Stimulated activated CD4-positive, alpha-beta T cell treated with anti-CD3 and anti-CD28 coated beads, Interleukin-1b, Interleukin-23, amount 100 ng/mL, for 4 hours (primary cell): ENCODE measurements at regions not wholly inside any gene's neighbourhood (a gene's known extent, or its start where the extent isn't known, plus 50 kb on each side); places are given as distances from the start of the nearest gene placed in this dataset.
"Not testable (repeated sequence)": the region's sequence is repeated elsewhere in the genome, so short reads cannot be mapped to it uniquely, and the experiment has no call there.

Source experiments
- DNase-seq, 2 donors: peaks; one replicate each; pipeline ENCODE4 v3.0.0-alpha.2; 2020; ENCODE audit warnings: low read depth in 2 of 2

DNA sequence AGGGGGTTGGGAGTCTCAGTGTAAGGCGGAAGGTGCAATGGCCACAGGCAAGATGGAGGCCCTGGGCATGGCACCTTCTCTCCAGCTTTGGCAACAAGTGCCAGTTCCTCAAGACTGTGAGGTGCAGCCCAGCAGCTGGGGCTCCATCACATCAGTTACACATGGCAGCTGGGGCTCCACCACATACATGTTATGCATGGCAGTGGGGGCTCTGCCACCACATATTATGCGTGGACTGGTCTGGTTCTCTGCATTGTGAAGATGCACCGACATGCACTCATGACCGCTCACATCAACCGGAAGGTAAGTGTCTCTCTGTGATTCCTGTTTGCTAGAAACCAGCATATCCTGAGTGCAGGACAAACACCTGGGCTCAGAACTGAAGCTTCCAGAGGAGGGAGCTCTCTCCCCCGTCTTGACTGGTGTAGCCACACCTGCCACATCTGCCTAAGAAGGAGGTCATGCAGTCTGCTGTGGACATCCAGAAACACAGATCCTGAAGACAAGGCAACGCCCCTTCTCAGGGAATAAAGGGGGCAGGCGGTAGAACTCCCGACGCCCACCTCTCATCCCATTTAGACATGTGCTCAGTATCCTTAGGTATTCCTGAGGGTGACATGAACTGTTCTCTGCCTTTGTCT lies 104.1 kb upstream of the TMPRSS2 start:
- no peak for DNase-seq

DNA sequence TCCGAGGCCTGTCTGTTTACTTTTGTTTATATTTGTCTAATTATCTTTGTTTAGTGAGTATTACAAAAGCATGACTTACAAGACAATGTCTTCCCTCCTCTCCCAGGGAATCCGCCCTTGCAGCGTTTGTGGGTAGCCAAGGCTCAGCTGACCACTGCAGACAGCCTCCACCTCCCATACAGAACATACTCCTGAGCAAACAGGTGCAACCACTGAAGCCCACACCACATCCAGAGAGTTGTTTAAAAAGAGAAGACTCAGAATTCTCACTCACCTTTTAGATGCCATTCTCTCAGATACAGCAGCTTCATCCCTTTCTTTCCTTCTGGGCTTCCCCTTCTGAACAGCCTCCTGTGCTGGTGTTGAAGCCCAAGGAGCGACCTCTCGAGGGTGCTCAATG lies 103.5 kb upstream of the TMPRSS2 start:
- DNase-seq, result no peak

DNA sequence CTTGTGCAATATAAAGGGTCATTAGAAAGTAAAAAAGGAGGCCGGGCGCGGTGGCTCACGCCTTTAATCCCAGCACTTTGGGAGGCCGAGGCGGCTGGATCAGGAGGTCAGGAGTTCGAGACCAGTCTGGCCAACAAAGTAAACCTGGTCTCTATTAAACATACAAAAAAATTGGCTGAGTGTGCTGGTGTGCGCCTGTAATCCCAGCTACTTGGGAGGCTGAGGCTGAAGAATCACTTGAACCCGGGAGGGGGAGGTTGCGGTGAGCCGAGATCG lies 102.8 kb upstream of the TMPRSS2 start:
- not testable (repeated sequence) for DNase-seq

DNA sequence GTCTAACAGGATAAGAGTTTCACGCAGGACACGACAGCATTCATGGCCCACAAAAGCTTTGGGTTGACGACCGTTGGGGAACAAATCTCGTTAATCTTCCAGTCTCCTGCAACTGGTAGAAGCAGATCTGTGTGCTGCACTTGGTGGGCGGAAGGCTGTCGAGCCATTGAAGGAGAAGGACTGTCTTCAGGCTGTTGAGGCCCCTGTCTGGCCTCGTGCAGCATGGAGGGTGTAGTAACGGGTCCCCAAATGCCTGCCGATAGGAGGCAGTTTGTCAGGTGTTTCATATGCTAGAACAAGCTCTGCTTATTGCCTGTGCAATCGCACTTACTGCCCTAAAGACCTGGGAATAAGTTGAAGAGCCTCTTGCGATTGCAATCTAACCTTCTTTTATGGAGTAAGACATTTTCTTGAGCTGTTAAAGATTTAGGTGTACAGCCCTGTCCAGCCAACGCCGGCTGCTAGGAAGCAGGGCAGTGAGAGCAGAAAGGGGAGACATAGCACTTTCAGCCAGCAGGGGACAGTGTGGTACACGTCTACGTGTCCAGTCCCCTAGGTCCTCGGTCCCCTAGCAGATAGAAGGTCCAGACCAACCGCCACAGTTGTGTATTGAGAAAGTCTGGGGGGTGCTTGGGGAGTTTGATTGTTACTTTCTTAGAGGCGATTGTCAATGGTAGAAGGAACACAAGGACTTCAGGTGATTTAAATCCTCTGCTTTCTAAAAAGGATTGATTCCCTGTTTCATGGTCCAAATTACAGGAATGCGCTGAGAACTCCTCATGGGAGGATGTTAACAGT lies 102.3 kb upstream of the TMPRSS2 start:
- peak in 1 of 2 donors; percentile 7 for DNase-seq

DNA sequence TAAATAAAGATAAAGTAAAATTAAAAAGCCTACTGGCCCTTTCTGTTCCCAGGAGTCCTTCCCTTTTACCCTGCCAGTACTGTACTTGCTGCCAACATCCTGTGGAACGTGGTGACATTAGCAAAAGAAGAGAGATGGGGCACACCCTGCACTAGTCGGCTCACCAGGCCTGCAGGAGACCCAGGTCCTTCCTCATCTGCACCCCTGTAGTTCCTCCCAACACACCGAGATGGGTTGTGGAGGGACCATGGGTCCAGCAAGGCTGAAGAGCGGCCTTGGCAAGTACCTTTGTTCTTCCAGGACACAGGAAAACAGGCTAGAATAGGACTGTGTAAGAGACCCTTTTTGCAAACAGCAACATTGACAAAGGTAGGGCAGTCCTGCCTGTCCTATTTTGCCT lies 98.7 kb upstream of the TMPRSS2 start:
- no peak for DNase-seq

DNA sequence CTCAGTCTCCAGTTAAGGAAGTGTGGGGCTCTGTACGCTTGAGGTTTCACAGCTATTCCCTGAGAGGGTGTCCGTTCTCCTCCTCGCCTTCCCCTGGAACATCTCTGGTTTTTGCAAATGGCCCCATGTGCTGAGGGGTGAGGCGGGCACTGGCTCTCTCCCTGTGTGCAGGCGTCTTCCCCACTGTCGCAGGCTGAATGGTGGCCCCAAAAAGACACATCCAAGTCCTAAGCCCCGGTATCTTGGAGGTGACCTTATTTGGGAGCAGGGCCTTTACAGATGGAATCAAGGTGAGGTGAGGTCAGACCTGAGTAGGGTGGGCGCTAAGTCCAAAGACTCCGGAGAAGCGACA lies 98.0 kb upstream of the TMPRSS2 start:
- no peak for DNase-seq

DNA sequence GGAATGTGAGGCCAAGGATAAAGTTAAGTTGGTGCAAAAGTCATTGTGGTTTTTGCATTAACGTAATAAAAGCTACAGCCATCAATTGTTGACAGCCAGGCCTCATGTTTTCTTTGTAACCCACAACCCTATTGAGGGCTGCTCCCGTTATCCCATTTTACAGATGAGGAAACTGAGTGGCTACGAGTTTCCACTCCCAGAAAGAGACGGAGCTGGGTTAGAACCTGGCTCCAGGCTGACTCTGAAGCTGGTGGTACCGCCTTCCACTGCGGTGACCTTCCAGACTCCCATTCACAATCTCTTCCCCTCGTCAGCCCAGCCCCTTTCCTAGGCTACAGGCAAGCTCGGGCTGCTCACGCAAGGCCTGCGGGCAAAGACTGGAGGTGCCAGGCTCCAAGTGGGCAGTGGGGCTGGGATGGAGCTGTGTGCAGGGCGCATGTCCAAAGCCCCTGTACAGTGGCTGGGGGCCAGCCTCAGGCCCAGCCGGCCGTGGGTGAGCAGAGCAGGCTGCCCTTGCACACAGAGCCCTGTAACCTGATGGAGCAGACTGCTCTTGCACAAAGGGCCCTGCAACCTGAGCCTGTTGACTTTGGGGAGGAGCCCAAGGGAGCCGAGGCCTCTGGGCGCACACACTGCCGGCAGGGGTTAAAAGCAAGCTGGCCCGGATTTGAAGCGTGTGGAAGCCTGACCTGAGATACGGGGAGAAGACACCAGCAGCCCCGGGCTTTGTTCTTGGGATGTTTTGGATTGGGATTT lies 97.4 kb upstream of the TMPRSS2 start:
- no peak for DNase-seq

DNA sequence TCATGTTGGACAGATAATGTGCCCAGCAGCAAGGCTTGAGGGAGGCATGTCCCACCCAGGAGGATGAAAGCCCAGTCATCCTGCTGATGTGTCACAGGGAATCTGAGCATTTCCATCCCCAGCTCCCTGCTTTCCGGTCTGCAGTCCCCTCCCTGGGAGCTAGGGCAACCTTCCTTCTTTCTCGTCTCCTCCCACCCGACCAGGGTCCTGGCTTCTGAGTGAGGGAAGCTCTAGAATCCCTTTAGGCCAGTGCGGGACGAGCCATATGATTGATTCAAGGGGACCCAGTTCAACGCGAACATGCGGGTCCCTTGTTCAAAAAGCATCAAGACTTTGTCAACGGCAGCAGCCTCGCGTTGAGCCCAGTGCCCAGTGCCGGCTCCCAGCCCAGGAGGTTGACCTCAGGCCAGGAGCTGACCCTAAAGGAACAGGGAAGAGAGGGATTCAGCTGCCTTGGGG lies 96.7 kb upstream of the TMPRSS2 start:
- DNase-seq, result no peak

DNA sequence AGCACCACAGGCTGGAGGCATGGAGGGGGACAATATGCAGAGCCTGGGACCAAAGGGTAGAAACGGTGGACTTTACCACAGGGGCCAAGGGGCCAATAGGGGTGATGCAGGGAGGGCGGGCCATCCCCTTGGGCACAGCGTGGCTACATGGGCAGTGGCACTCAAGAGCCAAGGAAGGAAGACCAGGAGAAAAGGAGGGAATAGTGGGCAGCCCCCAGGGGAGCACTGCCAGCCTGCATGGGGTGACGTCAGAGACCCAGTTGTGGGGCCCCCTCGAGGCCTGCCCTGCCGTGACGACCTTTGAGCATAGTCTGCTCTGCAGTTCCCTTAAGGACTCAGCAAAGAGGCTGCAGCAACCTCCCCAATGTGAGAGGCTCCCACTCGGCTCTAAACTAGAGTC lies 95.5 kb upstream of the TMPRSS2 start:
- no peak for DNase-seq

DNA sequence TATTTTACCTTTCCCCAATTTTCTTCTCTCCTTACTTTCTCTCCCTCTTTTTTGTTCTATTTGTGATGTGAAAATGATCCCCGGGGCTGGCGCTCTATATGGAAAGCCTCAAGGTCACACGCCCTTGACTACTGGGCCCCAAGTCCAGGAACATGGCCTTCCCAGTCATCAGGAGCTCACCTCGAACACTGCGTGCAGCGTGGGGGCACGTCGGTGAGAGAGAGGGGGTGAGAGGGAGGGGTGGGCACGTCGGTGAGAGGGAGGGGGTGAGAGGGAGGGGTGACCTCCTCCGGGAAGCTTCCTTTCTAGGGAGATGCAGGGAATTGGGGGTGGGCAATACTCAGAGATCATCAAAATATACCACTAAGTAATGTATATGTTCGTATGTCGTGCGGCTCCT lies 94.6 kb upstream of the TMPRSS2 start:
- no peak for DNase-seq

DNA sequence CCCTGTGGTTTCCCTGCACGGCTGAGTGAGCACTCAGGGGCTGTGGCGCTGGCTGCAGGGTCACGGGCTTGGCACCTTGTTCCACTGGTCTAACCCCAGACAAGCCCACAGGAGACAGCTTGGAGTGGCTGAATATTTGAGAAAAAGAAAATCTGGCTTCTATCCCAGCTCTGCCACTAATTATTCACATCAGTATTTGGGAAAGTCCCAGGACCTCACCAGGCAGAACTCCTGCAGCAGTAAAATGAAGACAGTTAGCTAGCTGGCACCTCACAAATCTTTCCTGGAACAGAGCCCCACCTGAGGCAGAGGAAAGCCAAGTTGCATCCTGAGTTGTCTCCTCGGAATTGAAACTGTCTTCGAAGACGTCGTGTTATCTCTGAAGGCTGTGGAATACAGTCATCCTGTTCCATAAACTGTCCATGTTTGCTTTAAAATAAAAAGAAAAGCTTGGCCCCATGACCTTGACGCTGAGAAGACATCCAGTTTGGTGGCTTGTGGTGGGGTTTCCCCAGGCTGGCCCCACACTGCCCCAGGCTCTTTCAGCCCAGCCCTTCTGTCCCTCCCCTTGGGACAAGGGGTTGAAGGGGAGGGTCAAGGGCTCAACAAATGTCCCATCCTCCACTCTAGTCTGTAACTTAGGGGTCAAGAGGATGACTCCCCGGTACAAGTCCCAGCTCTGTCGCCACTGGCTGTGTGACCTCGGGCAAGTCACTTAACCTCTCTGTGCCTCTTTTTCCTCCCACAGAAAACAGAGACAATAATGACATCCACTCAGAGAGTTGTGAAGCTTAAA lies 93.8 kb upstream of the TMPRSS2 start:
- DNase-seq, result no peak

DNA sequence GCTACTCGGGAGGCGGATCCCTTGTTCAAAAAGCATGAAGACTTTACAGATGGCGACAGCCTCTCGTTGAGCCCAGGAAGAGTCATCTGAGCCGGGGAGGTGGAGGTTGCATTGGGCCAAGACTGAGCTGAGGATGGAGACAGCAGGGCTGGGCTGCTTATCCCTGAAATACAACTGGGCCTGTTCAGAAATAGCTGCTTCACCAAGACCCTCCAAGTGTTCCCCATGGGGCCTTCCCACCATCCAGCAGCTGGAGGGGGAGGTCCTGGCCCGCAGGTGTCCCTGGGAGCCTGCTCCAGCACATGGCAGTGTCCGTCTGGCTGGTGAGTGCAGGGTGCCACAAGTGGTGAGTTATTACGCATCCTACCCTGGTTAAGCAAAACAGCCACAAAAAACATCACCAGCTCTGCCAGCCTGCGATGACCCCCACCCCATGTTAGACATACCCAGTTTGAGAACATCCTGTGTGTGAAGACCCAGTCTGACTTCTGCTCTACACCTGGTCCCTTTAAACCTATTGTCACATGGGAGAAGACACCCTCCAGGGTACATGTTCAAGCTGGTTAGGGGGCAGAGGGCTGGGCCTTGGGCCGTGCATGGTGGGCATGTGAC lies 93.1 kb upstream of the TMPRSS2 start:
- no peak for DNase-seq

DNA sequence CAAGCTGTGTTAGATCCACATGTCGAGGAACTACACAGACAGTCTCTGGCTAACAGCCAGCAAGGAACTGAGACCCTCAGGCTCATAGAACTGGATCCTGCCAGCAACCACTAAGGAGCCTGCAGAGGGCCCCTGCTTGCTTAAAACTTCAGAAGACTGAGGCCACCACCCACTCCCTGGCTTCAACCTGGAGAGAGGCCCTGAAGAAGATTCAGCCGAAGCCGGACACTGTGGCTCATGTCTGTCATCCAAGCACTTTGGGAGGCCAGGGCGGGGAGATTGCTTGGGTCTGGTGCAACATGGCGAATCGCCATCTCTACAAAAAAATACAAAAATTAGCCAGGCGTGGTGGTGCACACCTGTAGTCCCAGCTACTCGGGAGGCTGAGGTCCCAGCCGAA lies 92.6 kb upstream of the TMPRSS2 start:
- DNase-seq, result no peak

DNA sequence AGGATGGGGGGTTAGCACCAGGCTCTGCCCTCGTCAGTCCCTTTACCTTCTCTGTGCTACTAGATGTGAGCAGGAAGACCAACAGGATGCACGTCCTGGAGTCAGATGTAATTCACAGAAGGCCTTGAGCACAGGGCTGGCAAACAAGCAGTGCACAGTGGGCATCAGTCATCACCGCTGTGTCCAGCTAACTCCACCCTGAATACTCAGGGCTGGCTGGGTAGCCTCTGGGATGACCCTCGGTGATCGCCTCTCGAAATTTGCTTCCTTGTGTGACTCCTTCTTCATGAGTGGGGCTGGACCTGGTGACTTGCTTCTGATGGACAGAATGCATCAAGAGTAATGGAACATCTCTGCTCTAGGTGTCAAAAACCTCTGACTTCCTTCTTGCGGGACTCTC lies 92.2 kb upstream of the TMPRSS2 start:
- DNase-seq, result no peak

DNA sequence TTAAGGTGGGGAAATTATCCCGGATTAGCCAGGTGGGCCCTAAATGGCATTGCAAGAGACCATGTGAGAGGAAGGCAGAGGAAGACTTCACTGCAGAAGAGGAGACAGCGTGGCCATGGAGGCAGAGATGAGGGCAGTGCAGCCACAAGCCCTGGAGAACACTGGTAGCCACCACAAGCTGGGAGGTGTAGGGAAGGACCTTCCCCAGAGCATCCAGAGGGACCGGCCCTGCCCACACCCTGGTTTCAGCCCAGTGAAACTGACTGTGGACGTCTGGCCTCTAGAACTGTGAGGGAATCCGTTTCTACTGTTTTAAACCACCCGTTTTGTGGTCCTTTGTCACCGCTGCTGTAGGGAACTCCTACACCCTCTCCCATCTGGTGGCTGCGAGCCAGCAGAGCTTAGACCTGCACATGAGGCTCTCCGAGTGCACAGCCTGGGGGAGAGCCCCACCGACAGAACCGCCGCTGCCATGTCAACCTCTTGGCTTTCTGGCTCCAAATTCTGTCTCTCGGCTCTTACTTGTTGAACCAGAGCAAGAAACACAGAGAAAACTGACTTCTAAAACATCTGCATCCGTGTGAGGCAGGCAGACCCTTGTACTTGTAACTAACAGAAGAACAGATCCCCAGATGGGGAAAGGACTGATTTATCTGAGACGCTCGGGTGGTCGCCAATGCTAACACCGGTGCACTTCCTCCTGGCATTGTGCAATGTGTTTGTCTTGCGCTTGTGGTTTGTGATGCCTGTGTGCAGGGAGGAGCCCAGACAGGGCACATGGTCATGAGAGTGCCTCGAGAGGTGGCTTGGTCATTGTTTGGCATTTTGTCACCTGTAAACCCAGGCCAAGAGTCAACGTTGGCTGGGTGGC lies 90.8 kb upstream of the TMPRSS2 start:
- DNase-seq, result no peak

DNA sequence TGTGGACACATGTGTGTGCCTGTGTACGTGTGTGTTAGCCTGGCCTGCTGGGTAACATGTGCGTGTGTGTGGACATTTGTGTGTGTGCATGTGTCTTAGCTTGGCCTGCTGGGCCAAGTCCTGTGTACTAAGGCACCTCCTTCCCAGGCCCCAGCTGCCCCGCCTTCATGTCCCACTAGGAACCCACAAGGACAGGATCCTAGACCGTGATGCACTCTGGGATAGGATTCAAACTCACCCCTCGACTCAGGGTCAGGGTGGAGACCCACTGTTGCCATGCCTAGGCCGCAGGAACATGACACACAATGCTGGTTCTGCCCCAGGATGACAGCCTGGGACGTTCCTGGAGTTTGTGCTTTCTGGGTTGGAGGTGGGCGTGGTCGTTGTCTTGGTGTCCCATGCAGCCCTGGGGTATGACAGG lies 89.9 kb upstream of the TMPRSS2 start:
- DNase-seq, result no peak

DNA sequence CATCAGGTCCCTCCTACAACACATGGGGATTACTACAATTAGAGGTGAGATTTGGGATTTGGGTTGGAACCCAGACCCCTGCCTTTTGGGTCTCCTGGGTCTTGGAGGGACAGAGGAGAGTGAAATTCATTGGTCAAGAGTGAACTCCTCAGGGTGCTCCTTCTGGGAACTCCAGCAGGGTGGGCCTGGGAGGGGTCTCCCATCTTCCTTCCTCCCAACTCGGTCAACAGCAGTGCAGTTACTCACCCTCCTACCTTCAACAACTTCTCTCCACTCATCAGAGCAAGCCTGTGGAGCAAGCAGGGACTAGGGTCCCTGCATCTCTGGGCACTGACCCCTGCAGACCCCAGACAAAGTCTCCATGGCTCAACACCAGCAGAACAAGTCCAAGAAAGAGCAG lies 89.3 kb upstream of the TMPRSS2 start:
- DNase-seq, result no peak

DNA sequence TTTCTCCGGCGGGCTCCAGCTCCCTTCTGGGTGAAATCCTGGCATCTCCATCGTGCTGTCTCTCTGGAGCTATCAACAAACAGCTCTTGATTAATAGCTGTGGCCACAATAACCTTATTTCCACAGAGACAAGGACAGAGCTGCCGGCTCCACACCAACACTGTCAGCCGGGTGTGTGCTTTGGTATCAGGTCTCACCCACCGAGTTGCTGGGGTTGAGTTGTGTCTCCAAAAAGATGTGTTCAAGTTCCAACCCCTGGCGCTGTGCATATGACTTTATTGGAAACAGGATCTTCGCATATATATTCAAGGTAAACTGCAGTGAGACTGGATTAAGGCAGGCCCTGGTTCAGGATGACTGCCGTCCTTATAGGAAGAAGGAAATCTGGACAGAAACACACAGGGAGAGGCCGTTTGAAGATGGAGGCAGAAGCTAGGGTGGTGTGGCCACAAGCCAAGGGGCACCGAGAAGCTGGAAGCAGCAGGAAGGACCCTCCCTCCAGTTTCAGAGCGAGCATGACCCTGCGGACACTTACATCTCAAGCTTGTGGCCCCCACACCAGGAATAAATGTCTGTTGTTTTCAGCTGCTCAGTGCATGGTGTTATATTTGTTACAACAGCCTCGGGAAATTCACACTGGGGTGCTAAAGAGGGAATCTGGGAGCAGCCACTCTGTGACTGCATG lies 88.4 kb upstream of the TMPRSS2 start:
- no peak for DNase-seq

DNA sequence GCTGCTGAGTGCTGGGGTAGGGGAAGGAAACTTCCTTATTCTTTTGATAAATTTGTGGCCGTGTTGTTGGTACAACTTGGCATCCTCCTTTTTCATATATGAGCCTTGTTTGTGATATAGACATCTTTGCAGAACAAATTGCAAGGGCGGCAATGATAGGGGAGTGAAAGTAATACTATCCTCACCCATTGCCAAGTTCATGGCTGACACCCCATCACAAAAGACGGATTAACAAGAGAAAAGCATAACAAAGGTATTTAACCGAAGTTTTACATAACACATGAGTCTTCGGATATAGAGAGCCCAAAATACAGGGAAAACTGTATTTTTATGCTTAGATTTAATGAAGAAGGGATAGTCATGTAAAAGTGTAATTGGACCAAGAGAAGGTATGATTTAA lies 86.3 kb upstream of the TMPRSS2 start:
- no peak for DNase-seq

DNA sequence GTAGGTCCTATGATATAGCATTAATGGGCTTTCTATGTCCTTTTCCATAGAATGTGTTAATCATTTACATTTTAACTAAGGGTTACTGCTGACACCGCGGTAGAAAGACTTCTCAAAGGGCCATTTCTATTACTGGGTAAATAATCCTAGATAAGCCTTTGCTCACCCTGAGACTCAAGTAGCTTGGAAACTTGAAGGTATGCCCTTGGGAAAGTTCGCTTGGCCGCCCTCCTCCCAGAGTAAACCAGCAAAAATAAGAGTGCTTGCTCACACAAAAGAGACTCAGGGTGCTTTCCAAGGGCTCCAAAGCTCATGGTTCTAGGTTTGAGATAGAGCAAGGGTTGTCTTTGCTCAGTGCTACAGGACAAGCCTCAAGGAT lies 85.8 kb upstream of the TMPRSS2 start:
- no peak for DNase-seq
